Activated CD4-positive, alpha-beta T cell treated with anti-CD3 and anti-CD28 coated beads, Interleukin-2, Interleukin-6, amounts not matched to agents 100 ng/mL and 50 ng/mL, durations not matched to agents 16 hours and 8 hours (primary cell): ENCODE measurements at regions not wholly inside any gene's neighbourhood (a gene's known extent, or its start where the extent isn't known, plus 50 kb on each side); places are given as distances from the start of the nearest gene placed in this dataset.
"Not testable (repeated sequence)": the region's sequence is repeated elsewhere in the genome, so short reads cannot be mapped to it uniquely, and the experiment has no call there.

Experiments
- DNase-seq: peaks from one replicate; pipeline ENCODE4 v3.0.0-alpha.2; 2020

DNA sequence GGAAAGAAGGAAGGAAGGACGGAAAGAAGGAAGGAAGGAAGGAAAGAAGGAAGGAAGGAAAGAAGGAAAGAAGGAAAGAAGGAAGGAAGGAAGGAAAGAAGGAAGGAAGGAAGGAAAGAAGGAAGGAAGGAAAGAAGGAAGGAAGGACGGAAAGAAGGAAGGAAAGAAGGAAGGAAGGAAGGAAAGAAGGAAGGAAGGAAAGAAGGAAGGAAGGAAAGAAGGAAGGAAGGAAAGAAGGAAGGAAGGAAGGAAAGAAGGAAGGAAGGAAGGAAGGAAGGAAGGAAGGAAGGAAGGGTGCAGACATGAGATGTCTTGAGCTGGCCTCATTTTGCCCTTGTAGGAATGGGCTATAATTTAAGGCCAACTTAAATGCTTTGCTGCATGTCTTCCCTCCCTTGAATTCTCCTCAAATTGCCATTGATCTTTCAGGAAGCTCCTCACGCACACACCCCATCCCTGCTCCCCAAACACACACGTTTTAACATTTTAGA lies 172.1 kb upstream of the NOX3 start:
- not testable (repeated sequence) for DNase-seq

DNA sequence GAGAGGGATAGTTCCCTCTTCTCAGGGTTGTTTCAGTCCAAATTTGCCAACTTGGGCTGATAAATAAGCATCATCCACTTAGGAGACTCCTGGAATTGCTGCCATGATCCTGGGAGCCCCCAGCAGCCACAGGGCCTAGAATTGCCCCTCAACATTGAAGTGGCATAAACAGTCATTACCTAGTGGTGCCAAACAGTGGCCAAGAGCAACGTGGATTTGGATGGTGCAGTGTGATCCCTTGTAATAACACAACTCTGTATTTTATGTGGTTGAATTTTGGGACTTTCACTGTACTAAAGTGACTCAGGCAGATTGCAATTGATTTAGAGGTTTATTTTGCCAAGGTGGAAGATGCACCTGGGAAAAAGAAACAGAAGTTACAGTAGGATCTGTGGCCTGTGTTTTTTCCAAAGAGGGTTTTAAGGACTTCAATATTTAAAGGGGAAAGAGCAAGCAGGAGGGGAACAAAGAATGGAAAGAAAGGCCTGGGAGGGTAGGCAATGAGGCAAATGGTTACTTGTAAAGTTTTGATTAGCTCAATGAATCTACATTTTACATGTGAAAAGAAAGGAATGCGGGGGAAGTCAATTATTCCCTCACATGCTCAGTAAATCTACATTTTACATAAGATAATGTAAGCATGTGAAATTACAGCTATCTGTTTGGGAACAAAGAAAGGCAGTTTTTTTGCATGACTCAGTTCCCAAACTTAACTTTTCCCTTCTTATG lies 168.0 kb upstream of the NOX3 start:
- DNase-seq: no peak

DNA sequence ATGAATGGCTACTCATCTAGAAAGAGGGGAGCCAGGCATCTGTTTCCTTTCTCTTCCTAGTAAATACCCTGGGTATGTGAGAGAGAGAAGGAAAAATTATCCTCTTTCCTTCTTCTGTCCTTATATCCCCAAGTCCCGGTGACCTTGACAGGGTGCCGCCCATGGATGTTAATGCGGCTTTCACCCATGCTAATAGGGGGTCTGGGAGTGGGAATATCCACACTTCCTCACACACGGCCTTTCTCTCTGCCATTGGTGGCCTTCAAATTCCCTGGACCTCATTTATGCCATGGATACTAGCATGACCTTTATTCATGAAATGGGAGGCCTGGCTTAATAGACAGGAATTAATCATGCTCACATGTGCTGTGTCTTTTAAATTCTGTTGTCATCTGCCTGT lies 159.0 kb upstream of the NOX3 start:
- DNase-seq: no peak

DNA sequence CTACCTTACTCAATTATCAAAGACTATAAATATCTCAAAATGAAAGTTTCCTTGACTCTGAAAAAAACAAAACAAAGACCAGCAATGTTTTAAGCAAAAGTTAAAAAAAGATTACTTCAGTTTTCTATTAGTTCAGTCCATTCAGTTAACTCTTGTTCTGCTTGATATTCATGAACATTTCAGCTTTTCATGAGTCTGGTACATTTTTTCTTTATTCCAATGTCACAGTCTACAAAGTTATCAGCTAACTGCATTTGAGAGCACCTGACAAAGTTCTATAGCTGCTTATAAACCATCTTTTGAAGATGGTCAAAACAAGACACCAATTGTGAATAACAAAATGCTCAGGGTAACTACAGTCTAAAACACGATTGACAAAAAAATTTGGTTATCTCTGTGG lies 156.1 kb upstream of the NOX3 start:
- no peak for DNase-seq

DNA sequence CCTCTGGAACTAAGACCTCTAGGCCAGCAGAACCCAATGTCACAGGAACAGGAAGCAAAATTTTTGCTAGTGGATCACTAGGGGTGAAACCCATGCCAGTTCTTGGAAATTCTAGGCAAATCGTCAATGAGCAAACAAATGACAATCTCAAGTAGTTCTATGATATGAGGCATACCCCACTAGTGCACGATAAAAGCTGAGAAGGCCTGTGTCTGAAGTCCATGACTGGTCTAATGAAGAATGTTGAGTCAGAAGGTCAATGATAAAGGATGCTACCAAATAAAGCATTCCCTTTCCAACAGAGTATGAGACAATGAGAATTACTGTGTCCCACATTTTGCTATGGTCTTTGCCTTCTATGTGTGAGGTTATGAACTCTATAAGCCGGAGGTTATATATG lies 149.4 kb upstream of the NOX3 start:
- no peak for DNase-seq

DNA sequence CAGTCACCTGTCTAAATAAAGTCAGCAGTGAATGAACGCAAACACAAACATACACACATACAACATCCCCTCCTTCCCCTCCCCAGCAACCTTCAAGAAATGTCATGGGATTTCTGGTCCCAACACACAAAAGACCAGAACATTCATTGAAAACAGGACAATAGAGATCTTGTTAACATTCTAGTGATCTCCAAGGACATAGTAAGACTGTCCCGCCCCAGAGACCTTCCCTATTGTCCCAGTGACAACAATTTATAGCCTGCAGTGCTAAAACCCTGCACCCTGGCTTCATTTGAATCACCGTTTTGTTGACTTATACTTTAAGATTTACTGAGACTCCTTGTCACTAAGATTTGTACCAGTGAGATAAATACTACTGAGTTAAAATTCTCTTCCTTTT lies 143.9 kb upstream of the NOX3 start:
- DNase-seq: no peak

DNA sequence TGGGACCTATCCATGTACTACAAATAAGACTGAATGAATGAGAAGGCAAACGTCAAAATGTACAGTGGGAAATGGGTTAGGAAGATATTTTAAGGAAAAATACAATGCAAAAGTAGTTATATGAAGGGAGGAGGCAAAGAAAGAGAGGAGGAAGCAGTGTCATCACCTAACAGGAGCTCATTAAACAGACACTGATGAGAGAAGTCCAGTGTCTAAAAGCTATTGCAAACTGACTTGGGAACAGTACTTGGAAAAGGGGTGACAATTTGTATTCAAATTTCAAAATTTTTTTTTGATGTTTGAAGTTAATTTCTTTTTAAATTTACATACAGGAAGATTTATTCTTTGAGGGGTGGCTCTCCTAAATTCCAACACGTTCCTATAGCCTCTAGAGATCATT lies 143.5 kb upstream of the NOX3 start:
- DNase-seq: no peak

DNA sequence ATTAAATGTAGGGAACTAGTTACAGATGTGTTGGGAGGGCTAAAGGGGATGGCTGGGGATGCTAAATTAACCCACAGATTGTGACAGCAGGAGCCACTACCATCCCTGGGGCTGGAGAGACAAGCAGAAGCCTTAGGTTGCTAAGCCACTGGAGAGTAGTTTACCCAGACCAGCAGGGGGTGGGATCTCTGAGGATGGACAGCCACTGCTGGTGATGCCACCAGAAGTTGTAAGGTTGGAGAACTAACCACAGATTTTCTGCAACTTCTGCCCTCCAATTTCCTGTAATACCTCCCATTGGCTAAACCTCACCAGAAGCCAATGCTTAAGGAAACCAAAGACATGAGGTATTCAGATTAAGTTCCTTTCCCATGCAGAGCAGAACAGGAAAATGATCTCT lies 139.6 kb upstream of the NOX3 start:
- no peak for DNase-seq

DNA sequence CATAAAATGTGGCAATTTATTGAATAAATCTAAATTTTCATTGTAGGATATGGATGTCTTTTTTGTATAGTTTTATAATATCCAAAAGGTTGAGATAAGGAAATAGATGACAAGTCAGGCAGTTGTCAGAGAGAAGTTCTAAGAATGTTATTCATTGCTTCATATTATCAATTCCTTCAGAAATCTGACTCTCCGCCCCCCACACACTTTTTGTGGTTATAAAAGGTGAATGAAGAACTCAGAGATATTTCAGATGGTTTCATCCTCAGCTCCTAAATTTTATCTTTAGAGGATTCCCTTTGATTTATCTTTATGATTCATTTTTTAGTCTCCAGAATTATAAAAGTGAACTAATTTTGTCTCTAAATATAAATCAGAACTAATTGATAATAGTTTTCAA lies 136.1 kb upstream of the NOX3 start:
- DNase-seq: no peak

DNA sequence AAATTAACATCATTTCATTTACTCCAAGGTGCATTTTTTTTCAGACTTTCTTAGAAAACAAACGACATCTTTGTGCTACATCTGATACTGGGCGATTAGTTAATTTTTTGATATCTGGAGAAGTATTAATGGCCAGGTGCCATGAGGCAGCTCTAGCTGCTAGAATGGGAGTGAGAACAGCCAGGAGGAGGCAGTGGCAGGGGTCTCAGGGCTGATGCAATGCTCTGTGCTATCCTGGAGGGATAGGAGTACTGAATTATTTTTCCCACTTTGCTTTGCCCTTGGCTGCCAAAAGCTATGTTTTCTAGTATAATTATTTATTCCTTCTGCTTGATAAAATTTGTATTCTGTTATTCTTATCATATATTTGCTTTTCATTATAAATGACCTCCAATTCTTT lies 133.6 kb upstream of the NOX3 start:
- no peak for DNase-seq

DNA sequence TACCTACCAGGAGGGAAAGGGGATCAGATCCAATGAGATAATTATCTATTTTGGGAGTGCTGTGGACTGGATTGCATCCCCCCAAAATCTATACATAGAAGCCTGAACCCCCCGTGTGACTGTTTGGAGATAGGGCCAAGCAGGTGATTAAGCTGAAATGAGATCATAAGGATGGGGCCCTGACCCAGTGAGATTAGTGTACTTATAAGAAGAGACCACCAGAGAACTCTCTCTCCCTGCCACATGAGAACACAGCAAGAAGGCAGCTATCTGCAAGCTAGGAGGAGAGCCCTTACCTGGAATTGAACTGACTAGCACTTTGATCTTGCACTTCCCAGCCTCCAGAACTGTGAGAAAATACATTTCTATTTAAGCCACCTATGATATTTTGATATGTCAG lies 132.2 kb upstream of the NOX3 start:
- no peak for DNase-seq

DNA sequence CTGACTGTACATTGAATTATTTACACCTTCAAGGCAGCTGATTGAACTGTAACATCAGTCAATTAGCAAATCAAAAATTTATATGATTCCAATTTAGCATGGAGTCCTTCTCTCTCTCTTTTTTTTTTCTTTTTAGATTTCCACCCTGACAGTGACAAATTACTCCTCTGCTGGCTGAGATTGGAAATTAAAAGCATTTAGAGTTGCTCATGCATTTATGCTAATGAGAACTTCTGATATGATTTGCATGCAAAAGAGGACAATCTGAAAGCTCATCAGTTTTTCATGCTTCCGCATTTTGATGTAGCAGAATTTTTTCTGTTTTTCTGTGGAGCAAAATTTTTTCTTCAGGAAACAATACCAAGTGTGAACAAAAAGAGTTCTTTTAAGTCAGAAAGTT lies 130.5 kb upstream of the NOX3 start:
- DNase-seq: no peak

DNA sequence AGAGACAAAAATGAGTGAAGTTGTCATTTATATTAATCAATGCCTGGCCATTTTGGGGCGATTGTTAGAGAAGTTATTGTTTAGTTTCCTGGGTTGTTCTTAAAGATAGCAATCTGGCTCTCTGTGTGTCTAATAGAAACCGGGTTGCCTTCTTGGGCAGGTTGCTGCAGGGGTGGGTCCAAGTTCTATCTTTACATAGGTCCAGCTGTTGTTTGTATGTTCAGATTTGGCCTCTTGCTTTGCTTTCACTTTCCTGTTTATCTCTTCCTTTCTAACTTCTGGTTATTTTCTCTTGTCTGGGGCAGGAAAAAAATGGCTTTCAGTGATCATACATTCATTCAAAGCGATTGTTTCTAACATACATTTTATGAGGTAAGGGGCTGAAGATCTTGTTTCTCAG lies 128.4 kb upstream of the NOX3 start:
- DNase-seq: no peak

DNA sequence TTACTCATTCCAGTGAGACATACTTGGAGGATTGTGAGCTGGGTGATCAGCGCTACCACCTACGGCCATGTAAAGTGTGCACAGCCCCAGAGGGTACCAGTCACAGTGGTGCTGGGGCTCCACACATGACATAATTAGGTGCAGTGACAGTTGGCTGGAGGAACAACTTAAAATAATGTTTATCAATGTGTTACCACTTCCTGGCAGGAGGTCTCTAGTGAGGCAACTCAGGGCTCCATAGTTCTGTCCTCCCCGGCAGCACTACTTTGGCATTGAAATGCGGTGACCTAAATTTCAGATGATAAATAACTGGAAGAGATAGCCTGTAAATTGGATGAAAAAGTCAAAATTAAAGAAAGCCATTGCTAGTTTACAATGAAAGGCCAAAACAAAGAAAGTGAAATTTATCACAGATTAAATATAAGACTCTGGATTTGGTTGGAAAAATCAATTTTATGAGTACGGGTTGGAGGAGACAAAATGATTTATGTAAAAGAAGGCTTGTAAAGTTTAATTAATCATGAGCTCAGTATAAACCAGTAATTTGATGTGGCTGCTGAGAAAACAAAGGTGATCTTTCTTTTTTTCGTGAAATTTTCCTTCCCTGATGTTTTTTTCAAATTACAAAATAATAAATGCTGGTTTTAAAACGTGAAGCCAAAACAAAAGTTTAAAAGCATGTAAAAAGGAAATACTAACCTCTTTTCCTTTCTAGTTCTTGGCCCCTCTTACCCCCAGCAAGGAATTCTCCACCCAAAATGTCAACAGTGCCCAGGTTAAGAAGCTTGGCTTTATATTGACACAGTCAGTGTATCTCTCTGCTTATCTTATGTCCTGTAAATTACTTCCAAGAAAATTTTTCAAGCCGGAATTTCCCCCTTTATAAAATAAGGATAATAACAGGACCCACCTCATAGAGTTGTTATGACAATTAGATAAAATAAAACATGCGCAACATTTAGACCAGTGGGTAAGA lies 126.7 kb upstream of the NOX3 start:
- DNase-seq: no peak

DNA sequence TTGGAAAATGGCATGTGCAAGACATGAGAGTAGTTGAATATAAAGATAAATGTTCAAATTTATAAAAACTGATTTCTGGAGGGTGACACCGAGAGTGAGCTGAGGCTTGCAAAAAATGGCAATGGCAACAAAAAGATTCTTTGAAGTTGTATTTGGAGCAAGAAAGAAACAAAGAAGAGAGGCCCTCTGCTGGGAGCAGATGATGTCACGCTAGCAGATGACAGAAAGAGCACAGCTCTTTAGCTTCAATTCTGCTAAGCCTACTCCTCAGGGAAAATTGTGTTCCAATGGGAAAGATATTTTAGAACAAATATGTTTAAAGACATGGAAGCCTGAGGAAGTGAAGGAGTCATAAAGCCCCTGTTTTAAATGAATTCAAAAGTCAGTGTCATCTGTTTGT lies 125.3 kb upstream of the NOX3 start:
- DNase-seq: no peak

DNA sequence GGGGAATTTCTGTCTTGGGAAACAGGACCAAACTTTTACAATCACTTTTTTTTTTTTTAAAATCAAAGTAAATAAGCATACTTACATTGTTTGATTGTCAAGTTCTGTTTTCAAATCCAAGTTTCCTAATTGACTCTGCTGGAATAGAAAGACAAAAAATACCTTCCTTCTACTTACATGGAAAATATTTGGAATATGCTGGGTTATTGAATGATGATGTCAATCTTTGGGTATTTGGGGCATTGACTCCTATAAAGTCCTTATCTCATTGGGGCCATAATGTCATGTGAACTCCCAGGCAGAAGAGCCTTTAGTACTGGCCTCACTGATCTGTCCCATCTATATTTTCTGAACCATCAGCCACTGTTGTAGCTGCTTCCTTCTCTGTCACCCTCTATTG lies 122.6 kb upstream of the NOX3 start:
- no peak for DNase-seq

DNA sequence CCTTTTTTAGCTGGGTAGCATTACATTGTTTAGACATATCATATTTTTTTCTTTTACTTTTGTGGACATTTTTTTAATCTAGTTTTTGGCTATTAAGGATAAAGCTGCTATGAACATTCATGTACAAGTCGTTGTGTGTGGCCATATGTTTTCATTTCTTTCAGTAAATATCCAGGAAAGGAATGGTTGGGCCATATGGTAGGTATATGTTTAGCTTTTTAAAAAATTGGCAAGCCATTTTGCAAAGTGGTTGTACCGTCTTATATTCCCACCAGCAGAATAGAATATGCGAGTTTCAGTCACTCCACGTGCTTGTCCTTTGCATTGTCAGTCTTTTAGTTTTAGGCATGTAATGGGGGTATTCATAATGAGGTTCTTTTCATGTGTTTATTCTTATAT lies 106.3 kb upstream of the NOX3 start:
- DNase-seq: no peak

DNA sequence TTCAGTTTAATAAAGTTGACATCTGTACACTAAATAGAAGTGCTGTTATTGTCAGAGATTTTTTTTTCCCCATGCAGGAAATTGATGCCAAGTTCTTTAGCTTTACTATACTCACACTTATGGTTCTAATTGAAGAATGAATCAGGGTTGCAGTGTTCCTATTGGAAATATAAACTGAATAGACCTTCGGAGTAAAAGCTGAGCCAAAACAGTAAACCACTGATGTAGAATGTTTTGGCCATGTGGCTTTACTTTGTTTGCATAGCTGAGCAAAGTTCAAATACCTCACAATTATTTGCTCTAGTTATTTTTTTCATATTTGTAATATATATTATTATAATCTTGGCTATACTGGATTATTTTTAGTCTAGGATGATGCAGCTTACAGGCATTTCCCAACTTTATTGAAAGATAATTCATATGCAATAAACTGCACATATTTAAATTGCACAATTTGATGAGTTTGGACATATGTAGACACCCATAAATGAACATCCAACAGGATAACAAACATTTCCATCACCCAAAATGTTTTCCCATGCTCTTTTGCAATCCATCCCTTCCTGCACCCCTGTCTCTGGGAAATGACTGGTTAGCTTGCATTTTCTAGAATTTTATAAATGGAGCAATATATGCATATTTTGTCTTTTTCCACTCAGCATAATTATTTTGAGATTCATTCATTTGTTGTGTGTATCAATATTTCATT lies 105.8 kb upstream of the NOX3 start:
- no peak for DNase-seq

DNA sequence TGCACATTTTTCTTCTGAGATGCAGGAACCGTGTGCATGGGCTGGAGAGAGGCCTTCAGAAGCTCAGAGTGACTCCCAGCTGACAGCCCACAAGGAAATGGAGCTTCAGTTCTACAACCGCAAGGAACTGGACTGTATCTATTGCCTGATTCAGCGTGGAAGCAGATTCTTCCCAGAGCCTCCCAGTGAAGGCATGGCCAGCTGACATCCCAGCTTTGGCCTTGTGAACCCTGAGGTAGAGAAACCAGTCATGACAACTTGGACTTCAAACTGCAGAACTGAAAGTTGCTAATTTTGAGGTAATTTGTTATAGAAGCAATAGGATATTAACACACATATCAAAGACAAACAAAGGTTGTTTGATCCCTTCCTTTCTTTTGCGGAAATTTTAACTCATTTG lies 94.3 kb upstream of the NOX3 start:
- DNase-seq: no peak

DNA sequence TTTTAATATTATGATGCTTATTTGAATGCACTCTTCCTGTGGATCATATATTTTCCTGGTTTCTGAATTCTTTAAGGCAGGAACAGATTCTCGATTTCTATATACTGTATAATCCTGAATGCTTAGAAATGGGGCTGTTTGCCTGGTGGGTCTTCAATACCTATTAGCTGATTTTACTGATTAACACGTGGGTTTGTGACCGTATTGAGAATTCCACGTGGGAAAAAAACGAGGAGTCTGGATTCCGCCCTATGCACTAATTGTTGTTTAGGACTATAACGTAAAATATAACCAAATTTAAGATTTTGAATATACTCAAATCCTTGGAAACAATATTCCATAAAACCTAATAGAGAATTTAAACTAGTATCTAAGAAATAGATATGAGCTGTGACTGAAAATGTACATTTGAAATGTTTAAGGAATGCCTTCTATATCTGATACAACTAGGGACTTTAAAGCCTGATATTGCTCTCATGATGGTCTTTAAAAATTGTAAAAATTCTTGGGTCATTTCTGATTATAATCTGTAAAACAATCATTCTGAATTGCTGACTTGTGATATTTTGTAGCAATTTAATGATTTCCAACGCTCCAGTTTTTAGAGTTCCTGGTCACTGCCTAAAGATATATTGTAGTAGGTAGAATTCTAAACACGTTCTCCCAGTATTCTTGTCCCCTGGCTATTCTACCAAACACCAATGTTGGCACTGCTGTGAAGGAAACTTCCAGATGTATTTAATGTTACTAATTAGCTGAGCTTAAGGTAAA lies 93.6 kb upstream of the NOX3 start:
- DNase-seq: no peak

DNA sequence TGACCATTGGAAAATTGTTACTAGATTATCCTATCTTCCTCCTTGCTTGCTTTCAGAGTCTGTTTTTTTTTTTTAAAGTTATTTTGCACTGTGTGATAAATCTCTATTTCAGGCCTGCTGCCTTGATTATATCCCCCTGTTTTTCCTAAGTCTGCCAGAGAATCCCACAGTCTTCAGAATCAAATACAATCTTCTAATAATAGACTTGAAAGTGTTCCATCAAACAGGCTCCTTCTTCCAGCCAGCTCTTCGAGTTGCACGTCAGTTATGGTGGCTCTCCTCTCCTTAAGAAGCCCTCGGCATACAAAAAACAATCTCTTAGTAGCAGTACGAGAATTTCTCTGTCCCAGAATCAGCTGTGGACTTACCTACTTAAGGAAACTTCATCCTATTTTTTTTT lies 92.9 kb upstream of the NOX3 start:
- no peak for DNase-seq

DNA sequence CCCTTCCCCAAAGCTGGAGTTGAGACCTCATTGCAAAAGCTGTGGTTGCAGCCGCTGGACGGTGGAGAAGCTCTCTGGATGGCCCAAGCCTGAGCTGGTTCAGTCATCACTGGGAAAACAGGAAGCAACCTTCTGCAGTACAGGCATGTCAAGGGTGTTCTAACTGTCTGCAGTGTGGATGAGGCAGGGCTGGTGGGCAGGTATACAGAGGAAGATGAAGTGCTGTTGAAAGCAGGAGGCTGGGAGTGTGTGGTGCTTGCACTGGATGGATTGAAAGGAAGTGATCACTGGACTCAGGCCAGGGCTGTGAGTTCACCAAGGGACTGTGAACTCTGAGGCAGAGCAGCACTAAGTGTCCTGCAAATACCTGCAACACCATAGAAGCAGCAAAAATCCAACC lies 89.0 kb upstream of the NOX3 start:
- DNase-seq: no peak
